Heart left ventricle (tissue), 16 donors: ENCODE measurements at regions not wholly inside any gene's neighbourhood (a gene's known extent, or its start where the extent isn't known, plus 50 kb on each side); places are given as distances from the start of the nearest gene placed in this dataset.

Experiments used
- ATAC-seq, 4 donors: fragments of 200-7000 bp; cut with Tn5 transposase; one replicate each; pipeline ENCODE4 v1.9.1; 2020 to 2022; ENCODE audit warnings: moderate library complexity in 4 of 4, mild to moderate bottlenecking in 3 of 4, moderate number of reproducible peaks in 1 of 4
- DNase-seq, 5 donors: peaks; one replicate each; pipeline ENCODE4 v3.0.0-alpha.2; 2020
- H3K27ac ChIP-seq, 12 donors: fragments of 200-600 bp; sonication (generic) in 4 of 12; one replicate each; pipeline versions ENCODE4 v1.5.0 to v1.8.0; 2016 to 2022; ENCODE audit warnings: mild to moderate bottlenecking in 2 of 12
- H3K27me3 ChIP-seq, 9 donors: fragments of 200-600 bp; sonication (generic) in 2 of 9; one replicate each; pipeline versions ENCODE4 v1.5.1 to v1.8.0; 2016 to 2022; ENCODE audit warnings: mild to moderate bottlenecking in 3 of 9
- H3K36me3 ChIP-seq, 9 donors: fragments of 200-600 bp; sonication (generic) in 2 of 9; one replicate each; pipeline versions ENCODE4 v1.5.0 to v1.8.0; 2018 to 2022; ENCODE audit warnings: mild to moderate bottlenecking in 2 of 9
- H3K4me1 ChIP-seq, 12 donors: fragments of 200-600 bp; sonication (generic) in 4 of 12; one replicate each; pipeline versions ENCODE4 v1.5.0 to v1.8.0; 2016 to 2022; ENCODE audit warnings: mild to moderate bottlenecking in 3 of 12
- H3K4me3 ChIP-seq, 12 donors: fragments of 200-600 bp; sonication (generic) in 4 of 12; one replicate each; pipeline versions ENCODE4 v1.5.0 to v1.8.0; 2017 to 2022; ENCODE audit warnings: mild to moderate bottlenecking in 9 of 12, moderate library complexity in 4 of 12
- H3K9me3 ChIP-seq, 12 donors: fragments of 200-600 bp; sonication (generic) in 4 of 12; one replicate each; pipeline versions ENCODE4 v1.5.0 to v1.8.0; 2016 to 2022; ENCODE audit warnings: mild to moderate bottlenecking in 1 of 12
- POLR2A ChIP-seq, 2 donors: fragments of 450-650 bp; IDR thresholded peaks; one replicate each; pipeline ENCODE4 v1.6.1; 2017; ENCODE audit warnings: antibody characterized with exemption in 2 of 2, mild to moderate bottlenecking in 2 of 2, moderate library complexity in 2 of 2
- WGBS, 4 donors: extraction: QIAGEN DNeasy Blood & Tissue Kit in 2 of 4; methylation state at CpG; one replicate each; pipeline versions ENCODE4 v1.1.5 to v1.1.7; 2013 to 2018; 5-methylcytosine and 5-hydroxymethylcytosine counted together
- intact Hi-C, 10 donors: fragments of 100-400 bp; cut with DNase I; formaldehyde crosslinking; loops; one replicate each; pipeline versions ENCODE4 v1.11.1 to v1.14.2; 2022
- TF ChIP-seq, protein P1 (sequence below), 12 donors: fragments of 200-600 bp; sonication (generic) in 4 of 12; IDR thresholded peaks; one replicate each; pipeline versions ENCODE4 v1.5.0 to v1.8.0; 2018 to 2022; ENCODE audit warnings: antibody characterized with exemption in 12 of 12, mild to moderate bottlenecking in 5 of 12
- donor health status: ischemic (EF 13 %, LVEDD 7.1; RV severe dilation, severe dysfunction).
- donor health status: healthy with polysubstance abuse.
- donor health status: DM: no; HTN: yes; CAD: no.
- donor health status: DM: no; HTN: no; CAD: no.
- donor health status: ischemic (EF 25% LVEDD 6.9; RV normal size, moderate dysfunction).
- donor health status: ischemic (EF 25% LVEDD 5.7; RV mildly dilated, moderate dysfunction).
- donor health status: healthy.
- donor health status: DM: yes; HTN: yes; CAD: no.
- donor health status: ischemic (EF 35%, LVEDD 5.7; RV mildly dilated, moderate dysfunction).
- donor health status: nonischemic (EF 11% LVEDD 7.7; RV severe dilation, severe dysfunction).
- donor health status: DM: yes; HTN: yes; CAD: no.
- donor health status: PGD.
- donor health status: ischemic (EF 29% LVEDD 5.4; RV normal size, mild dysfunction).
- donor health status: nonischemic (EF 23%, LVEDD 6.1; RV moderate dilation, normal function).

- Histone ChIP-seq H3K4me3 (no peak overlapping the region), H3K27ac (no peak overlapping the region), H3K27me3 (no peaks in the 10 kb centered on the region), H3K9me3 (no peaks in the 10 kb centered on the region), H3K36me3 (no peaks in the 10 kb centered on the region), H3K4me1 (peaks cover 0 to 6% (median 0%) of the 10 kb centered on the region in 12 donors)
- TF ChIP-seq POLR2A (IDR thresholded peaks at IDR 0.05): no peak
- TF ChIP-seq, protein P1, sequence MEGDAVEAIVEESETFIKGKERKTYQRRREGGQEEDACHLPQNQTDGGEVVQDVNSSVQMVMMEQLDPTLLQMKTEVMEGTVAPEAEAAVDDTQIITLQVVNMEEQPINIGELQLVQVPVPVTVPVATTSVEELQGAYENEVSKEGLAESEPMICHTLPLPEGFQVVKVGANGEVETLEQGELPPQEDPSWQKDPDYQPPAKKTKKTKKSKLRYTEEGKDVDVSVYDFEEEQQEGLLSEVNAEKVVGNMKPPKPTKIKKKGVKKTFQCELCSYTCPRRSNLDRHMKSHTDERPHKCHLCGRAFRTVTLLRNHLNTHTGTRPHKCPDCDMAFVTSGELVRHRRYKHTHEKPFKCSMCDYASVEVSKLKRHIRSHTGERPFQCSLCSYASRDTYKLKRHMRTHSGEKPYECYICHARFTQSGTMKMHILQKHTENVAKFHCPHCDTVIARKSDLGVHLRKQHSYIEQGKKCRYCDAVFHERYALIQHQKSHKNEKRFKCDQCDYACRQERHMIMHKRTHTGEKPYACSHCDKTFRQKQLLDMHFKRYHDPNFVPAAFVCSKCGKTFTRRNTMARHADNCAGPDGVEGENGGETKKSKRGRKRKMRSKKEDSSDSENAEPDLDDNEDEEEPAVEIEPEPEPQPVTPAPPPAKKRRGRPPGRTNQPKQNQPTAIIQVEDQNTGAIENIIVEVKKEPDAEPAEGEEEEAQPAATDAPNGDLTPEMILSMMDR (IDR thresholded peaks at IDR 0.05): peak; percentile 12 to 45 (median 39)
- ATAC-seq (peak in 3 of 4 donors; percentile 79 to 82 (median 81)), DNase-seq (peak in 3 of 5 donors; percentile 12 to 51 (median 31))
- WGBS, 4 donors: 51 to 66% (median 55%) methylated on average over 2 of the region's 2 CpGs
- intact Hi-C loops: loop anchor here in 5 of 10 donors (5.0 to 10.0 kb wide), 4 partner anchors 253 to 871 kb away; no protein-coding TSS in a partner anchor
Measured at GRCh38 chr13:103788061-103788652, 721.9 kb upstream of the SLC10A2 start.

DNA sequence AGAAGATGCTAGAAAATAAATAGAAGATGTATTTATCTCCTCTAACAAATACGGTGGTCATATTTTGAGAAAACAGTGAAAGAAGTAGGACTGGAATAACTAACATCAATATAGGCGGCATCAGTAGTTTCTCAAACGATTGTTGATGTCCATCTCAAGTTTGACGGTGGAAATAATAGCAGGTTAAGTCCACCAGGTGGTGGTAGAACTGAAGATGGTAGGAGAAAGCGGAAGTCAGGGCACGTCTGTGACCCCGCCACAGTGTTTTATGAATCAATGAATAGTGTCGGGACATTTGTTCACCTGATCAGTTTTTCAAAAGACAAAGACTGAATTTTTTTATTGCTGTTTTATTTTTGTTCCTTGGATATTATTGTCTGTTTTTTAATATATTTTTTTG is 706.4 kb upstream of the SLC10A2 start:
- no peaks in the 10 kb centered on the region for H3K36me3 ChIP-seq
- WGBS, 4 donors: 75 to 88% (median 83%) methylated on average over 8 of the region's 8 CpGs

GRCh38 chr13:103762523-103762922 is 696.3 kb upstream of the SLC10A2 start:
- DNase-seq (no peak), ATAC-seq (no peak)
- TF ChIP-seq, protein P1 (IDR thresholded peaks at IDR 0.05): no peak
- no peak for TF ChIP-seq POLR2A (IDR thresholded peaks at IDR 0.05)
- no peaks in the 10 kb centered on the region for H3K27me3 ChIP-seq
- H3K4me3 ChIP-seq: no peak overlapping the region
- H3K27ac ChIP-seq: no peak overlapping the region
- 83 to 89% (median 88%) methylated on average over 3 of the region's 3 CpGs for WGBS, 4 donors
- H3K36me3 ChIP-seq: no peaks in the 10 kb centered on the region
- intact Hi-C loops: no loop called here
- H3K4me1 ChIP-seq: no peaks in the 10 kb centered on the region
- no peaks in the 10 kb centered on the region for H3K9me3 ChIP-seq

More for the DNA sequence above, 706.4 kb upstream of the SLC10A2 start:
- Histone ChIP-seq H3K9me3 (peaks cover 0 to 8% (median 0%) of the 10 kb centered on the region in 12 donors), H3K27me3 (no peaks in the 10 kb centered on the region), H3K4me1 (no peaks in the 10 kb centered on the region), H3K27ac (no peak overlapping the region), H3K4me3 (no peak overlapping the region)
- ATAC-seq (no peak), DNase-seq (no peak)
- TF ChIP-seq POLR2A (IDR thresholded peaks at IDR 0.05): no peak
- TF ChIP-seq, protein P1 (IDR thresholded peaks at IDR 0.05): no peak
- intact Hi-C loops: no loop called here

DNA sequence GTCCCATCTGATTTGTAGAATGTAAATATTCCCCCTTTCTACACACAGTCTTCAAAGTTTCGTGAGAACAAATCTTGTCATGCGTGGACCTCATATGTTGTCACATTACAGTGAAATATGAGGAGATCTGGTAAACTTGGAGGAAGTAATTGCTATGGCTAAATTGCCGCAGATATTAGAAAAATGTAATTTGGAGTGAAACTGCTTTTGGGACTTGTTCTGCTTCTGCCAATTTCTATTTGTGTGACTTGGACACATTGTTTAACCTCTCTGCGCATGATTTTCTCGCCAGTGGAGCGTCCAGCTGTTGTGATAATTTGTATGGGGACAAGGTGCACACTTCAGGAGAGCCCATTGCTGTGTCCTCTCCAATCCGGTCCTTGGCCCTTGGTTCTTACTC is 693.1 kb upstream of the SLC10A2 start:
- Histone ChIP-seq H3K9me3 (no peaks in the 10 kb centered on the region), H3K27ac (no peak overlapping the region), H3K36me3 (no peaks in the 10 kb centered on the region), H3K4me1 (no peaks in the 10 kb centered on the region), H3K4me3 (peak overlapping the region in 2 of 12 donors; percentile 24 to 34), H3K27me3 (no peaks in the 10 kb centered on the region)
- DNase-seq (no peak), ATAC-seq (no peak)
- intact Hi-C loops: no loop called here
- WGBS, 4 donors: 48 to 67% (median 59%) methylated on average over 7 of the region's 7 CpGs
- TF ChIP-seq, protein P1 (IDR thresholded peaks at IDR 0.05): no peak
- no peak for TF ChIP-seq POLR2A (IDR thresholded peaks at IDR 0.05)
